IMR-90 (cell line): ENCODE measurements at regions not wholly inside any gene's neighbourhood (a gene's known extent, or its start where the extent isn't known, plus 50 kb on each side); places are given as distances from the start of the nearest gene placed in this dataset.

ENCODE experiments used
- ATAC-seq: fragments of 200-7000 bp; cut with Tn5 transposase; 2 replicates; pipeline ENCODE4 v1.9.1; 2020; ENCODE audit warnings: low read depth, mild to moderate bottlenecking, moderate library complexity
- BruUV-seq: library from RNA; stranded (reverse); fragments of 400-500 nt; replicated peaks from 2 replicates; lab custom pipeline; 2021; lab: Mats Ljungman, UMichigan
- CTCF ChIA-PET: fragments of 300-600 bp; formaldehyde crosslinking; extraction: SDS; loops from one replicate; lab custom pipeline; 2021; ENCODE audit warnings: antibody characterized with exemption; lab: Yijun Ruan, JAX
- POLR2A ChIA-PET: fragments of 300-600 bp; sonication (Branson Sonifier 250); formaldehyde crosslinking; loops from one replicate; lab custom pipeline; 2022; ENCODE audit warnings: antibody characterized with exemption; ENCODE audit not compliant: unreplicated experiment; lab: Charles Lee
- DNase-seq: peaks from one replicate; pipeline ENCODE4 v3.0.0; 2013
- H2AFZ ChIP-seq: replicated peaks from 2 replicates; pipeline ENCODE3; 2013; ENCODE audit warnings: low read length, mild to moderate bottlenecking; ENCODE audit not compliant: poor library complexity
- H2AK5ac ChIP-seq: 2 replicates; pipeline ENCODE4 v1.6.1; 2013; ENCODE audit warnings: low read depth, low read length, inconsistent platforms
- H2AK9ac ChIP-seq: replicated peaks from 2 replicates; pipeline ENCODE3; 2013; ENCODE audit warnings: mild to moderate bottlenecking, low read depth, low read length, moderate library complexity; ENCODE audit not compliant: poor library complexity
- H2BK120ac ChIP-seq: 2 replicates; pipeline ENCODE4 v1.6.1; 2013; ENCODE audit warnings: low read depth, low read length, inconsistent platforms
- H2BK15ac ChIP-seq: 3 replicates; pipeline ENCODE4 v1.6.1; 2013; ENCODE audit warnings: low read depth, low read length, inconsistent platforms
- H2BK20ac ChIP-seq: 2 replicates; pipeline ENCODE4 v1.6.1; 2013; ENCODE audit warnings: low read depth, mild to moderate bottlenecking, inconsistent platforms, low read length, moderate library complexity
- H2BK5ac ChIP-seq: 2 replicates; pipeline ENCODE4 v1.6.1; 2013; ENCODE audit warnings: mild to moderate bottlenecking, low read depth, low read length, inconsistent platforms; ENCODE audit not compliant: poor library complexity, severe bottlenecking
- H3K14ac ChIP-seq: replicated peaks from 2 replicates; pipeline ENCODE4 v1.6.1; 2013; ENCODE audit warnings: low read depth, low read length, inconsistent platforms
- H3K18ac ChIP-seq: 2 replicates; pipeline ENCODE4 v1.6.1; 2013; ENCODE audit warnings: low read depth, low read length, control low read depth
- H3K23ac ChIP-seq: 2 replicates; pipeline ENCODE4 v1.6.1; 2013; ENCODE audit warnings: low read depth, low read length, inconsistent platforms
- H3K27ac ChIP-seq: 2 replicates; pipeline ENCODE4 v1.5.1; 2013; ENCODE audit warnings: mild to moderate bottlenecking, control low read depth, low read length; ENCODE audit not compliant: insufficient read depth
- H3K27me3 ChIP-seq: 2 replicates; pipeline ENCODE4 v1.6.1; 2013; ENCODE audit warnings: low read length; ENCODE audit not compliant: control insufficient read depth, insufficient read depth
- H3K36me3 ChIP-seq: 2 replicates; pipeline ENCODE4 v1.6.1; 2013; ENCODE audit warnings: low read length, mixed read lengths; ENCODE audit not compliant: control insufficient read depth, insufficient read depth
- H3K4ac ChIP-seq: 2 replicates; pipeline ENCODE4 v1.6.1; 2013; ENCODE audit warnings: low read depth, low read length, inconsistent platforms
- H3K4me1 ChIP-seq: 2 replicates; pipeline ENCODE4 v1.6.1; 2013; ENCODE audit warnings: low read length, mixed read lengths; ENCODE audit not compliant: control insufficient read depth, insufficient read depth
- H3K4me2 ChIP-seq: 2 replicates; pipeline ENCODE4 v1.6.1; 2013; ENCODE audit warnings: low read depth, mild to moderate bottlenecking, control low read depth, low read length, moderate library complexity
- H3K4me3 ChIP-seq: 2 replicates; pipeline ENCODE4 v1.5.1; 2013; ENCODE audit warnings: low read depth, mild to moderate bottlenecking, control low read depth, low read length, moderate library complexity; ENCODE audit not compliant: insufficient read depth
- H3K56ac ChIP-seq: 2 replicates; pipeline ENCODE4 v1.6.1; 2013; ENCODE audit warnings: low read length, inconsistent platforms; ENCODE audit not compliant: insufficient read depth; ENCODE audit errors: extremely low read depth
- H3K79me1 ChIP-seq, 2 experiments: 2 replicates each; pipeline ENCODE4 v1.6.1; 2013; ENCODE audit warnings: low read length in 2 of 2, inconsistent platforms in 1 of 2, low read depth in 1 of 2
- H3K9ac ChIP-seq: 2 replicates; pipeline ENCODE4 v1.6.1; 2013; ENCODE audit warnings: low read depth, low read length, control low read depth
- H3K9me1 ChIP-seq: 2 replicates; pipeline ENCODE4 v1.6.1; 2013; ENCODE audit warnings: low read length, inconsistent platforms; ENCODE audit not compliant: insufficient read depth
- H3K9me3 ChIP-seq: 2 replicates; pipeline ENCODE4 v1.6.1; 2013; ENCODE audit warnings: low read length; ENCODE audit not compliant: control insufficient read depth, insufficient read depth
- H4K20me1 ChIP-seq: 2 replicates; pipeline ENCODE4 v1.6.1; 2013; ENCODE audit warnings: low read length, inconsistent platforms; ENCODE audit not compliant: insufficient read depth
- H4K5ac ChIP-seq: 2 replicates; pipeline ENCODE4 v1.6.1; 2013; ENCODE audit warnings: mild to moderate bottlenecking, low read depth, low read length, control low read depth
- H4K8ac ChIP-seq, 2 experiments: 2 replicates each; pipeline ENCODE4 v1.6.1; 2013; ENCODE audit warnings: low read depth in 2 of 2, low read length in 2 of 2, control low read depth in 1 of 2, inconsistent platforms in 1 of 2
- H4K91ac ChIP-seq: 2 replicates; pipeline ENCODE4 v1.6.1; 2013; ENCODE audit warnings: low read depth, low read length, inconsistent platforms; ENCODE audit not compliant: insufficient read depth
- MXI1 ChIP-seq: IDR thresholded peaks from 2 replicates; pipeline ENCODE4 v1.6.1; 2012; ENCODE audit warnings: low read depth, mild to moderate bottlenecking, low read length, moderate library complexity, borderline replicate concordance
- RAD21 ChIP-seq: IDR thresholded peaks from 2 replicates; pipeline ENCODE4 v1.6.1; 2012; ENCODE audit warnings: low read length, improper control_type of control experiment
- RFX5 ChIP-seq: IDR thresholded peaks from 2 replicates; pipeline ENCODE4 v1.8.0; 2012; ENCODE audit warnings: low read depth, mild to moderate bottlenecking, low read length, moderate library complexity
- WGBS, 2 experiments: methylation state at CpG; one replicate each; pipeline versions ENCODE4 v1.1.5 to v1.1.7; 2013; ENCODE audit warnings: missing lambda C conversion rate in 2 of 2; ENCODE audit not compliant: insufficient read length in 1 of 2; ENCODE audit errors: extremely low coverage in 2 of 2; 5-methylcytosine and 5-hydroxymethylcytosine counted together
- dilution Hi-C: fragments of 300-500 bp; cut with HindIII; formaldehyde crosslinking; loops from one replicate; pipeline ENCODE4 v1.14.3; 2018; ENCODE audit warnings: low sequenced_read_pairs; ENCODE audit not compliant: unreplicated experiment
- in situ Hi-C: fragments of 300-500 bp; cut with MboI; formaldehyde crosslinking; loops from 3 replicates; pipeline ENCODE4 v1.14.3; 2019; ENCODE audit warnings: low sequenced_read_pairs, inconsistent platforms, mixed read lengths
- intact Hi-C: fragments of 100-400 bp; cut with micrococcal nuclease; formaldehyde crosslinking; loops from 2 replicates; pipeline ENCODE4 v1.10.0; 2022
- TF ChIP-seq, protein P1 (sequence below): fragments of 150-350 bp; IDR thresholded peaks from 2 replicates; pipeline ENCODE4 v1.6.1; 2017; ENCODE audit warnings: mild to moderate bottlenecking, antibody characterized with exemption, low read length, low read depth
- TF ChIP-seq, protein P2 (sequence below): fragments of 150-350 bp; IDR thresholded peaks from 2 replicates; pipeline ENCODE4 v1.6.1; 2016; ENCODE audit warnings: low read depth, mild to moderate bottlenecking, low read length, moderate library complexity, borderline replicate concordance
- TF ChIP-seq, protein P3 (sequence below): conservative IDR thresholded peaks from 2 replicates; pipeline ENCODE4 v1.5.1; 2012; ENCODE audit warnings: mild to moderate bottlenecking, low read depth, low read length, improper control_type of control experiment

GRCh38 chr4:159480826-159481225, 377.9 kb downstream of the RAPGEF2 start:
- ATAC-seq: no peak
- Histone ChIP-seq H2AFZ (no peak overlapping the region), H4K20me1 (no peaks in the 10 kb centered on the region), H2BK5ac (no peak overlapping the region), H2BK15ac (no peak overlapping the region), H3K9me3 (no peaks in the 10 kb centered on the region), H4K5ac (no peak overlapping the region), H3K79me1 (no peaks in the 10 kb centered on the region), H3K23ac (no peak overlapping the region), H4K8ac (no peak overlapping the region), H4K91ac (no peak overlapping the region), H3K27ac (no peak overlapping the region), H3K56ac (no peak overlapping the region), H2AK5ac (no peak overlapping the region), H3K9ac (no peak overlapping the region), H3K9me1 (no peaks in the 10 kb centered on the region), H3K4me2 (no peak overlapping the region), H2AK9ac (no peak overlapping the region), H3K36me3 (no peaks in the 10 kb centered on the region), H3K4ac (no peak overlapping the region), H3K4me1 (no peaks in the 10 kb centered on the region), H3K4me3 (no peak overlapping the region), H3K14ac (no peak overlapping the region), H3K27me3 (no peaks in the 10 kb centered on the region; the same call in 1 of the 2 replicates), H2BK20ac (no peak overlapping the region), H3K18ac (no peak overlapping the region), H2BK120ac (no peak overlapping the region)
- no peak for DNase-seq
- CTCF ChIA-PET: no interaction called here
- in situ Hi-C loops (no loop called here), dilution Hi-C loops (no loop called here), intact Hi-C loops (no loop called here)
- BruUV-seq: no TSS peak
- POLR2A ChIA-PET: no interaction called here
- no CpG with 5 or more reads among the region's 1 CpG for WGBS, 2 experiments
- TF ChIP-seq, protein P1, sequence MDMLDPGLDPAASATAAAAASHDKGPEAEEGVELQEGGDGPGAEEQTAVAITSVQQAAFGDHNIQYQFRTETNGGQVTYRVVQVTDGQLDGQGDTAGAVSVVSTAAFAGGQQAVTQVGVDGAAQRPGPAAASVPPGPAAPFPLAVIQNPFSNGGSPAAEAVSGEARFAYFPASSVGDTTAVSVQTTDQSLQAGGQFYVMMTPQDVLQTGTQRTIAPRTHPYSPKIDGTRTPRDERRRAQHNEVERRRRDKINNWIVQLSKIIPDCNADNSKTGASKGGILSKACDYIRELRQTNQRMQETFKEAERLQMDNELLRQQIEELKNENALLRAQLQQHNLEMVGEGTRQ: no peak
- TF ChIP-seq RAD21 (no peak), RFX5 (no peak), MXI1 (no peak)
- TF ChIP-seq, protein P2, sequence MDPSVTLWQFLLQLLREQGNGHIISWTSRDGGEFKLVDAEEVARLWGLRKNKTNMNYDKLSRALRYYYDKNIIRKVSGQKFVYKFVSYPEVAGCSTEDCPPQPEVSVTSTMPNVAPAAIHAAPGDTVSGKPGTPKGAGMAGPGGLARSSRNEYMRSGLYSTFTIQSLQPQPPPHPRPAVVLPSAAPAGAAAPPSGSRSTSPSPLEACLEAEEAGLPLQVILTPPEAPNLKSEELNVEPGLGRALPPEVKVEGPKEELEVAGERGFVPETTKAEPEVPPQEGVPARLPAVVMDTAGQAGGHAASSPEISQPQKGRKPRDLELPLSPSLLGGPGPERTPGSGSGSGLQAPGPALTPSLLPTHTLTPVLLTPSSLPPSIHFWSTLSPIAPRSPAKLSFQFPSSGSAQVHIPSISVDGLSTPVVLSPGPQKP: no peak
- TF ChIP-seq, protein P3, sequence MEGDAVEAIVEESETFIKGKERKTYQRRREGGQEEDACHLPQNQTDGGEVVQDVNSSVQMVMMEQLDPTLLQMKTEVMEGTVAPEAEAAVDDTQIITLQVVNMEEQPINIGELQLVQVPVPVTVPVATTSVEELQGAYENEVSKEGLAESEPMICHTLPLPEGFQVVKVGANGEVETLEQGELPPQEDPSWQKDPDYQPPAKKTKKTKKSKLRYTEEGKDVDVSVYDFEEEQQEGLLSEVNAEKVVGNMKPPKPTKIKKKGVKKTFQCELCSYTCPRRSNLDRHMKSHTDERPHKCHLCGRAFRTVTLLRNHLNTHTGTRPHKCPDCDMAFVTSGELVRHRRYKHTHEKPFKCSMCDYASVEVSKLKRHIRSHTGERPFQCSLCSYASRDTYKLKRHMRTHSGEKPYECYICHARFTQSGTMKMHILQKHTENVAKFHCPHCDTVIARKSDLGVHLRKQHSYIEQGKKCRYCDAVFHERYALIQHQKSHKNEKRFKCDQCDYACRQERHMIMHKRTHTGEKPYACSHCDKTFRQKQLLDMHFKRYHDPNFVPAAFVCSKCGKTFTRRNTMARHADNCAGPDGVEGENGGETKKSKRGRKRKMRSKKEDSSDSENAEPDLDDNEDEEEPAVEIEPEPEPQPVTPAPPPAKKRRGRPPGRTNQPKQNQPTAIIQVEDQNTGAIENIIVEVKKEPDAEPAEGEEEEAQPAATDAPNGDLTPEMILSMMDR: no peak
